ENCODE measurements at regions not wholly inside any gene's neighbourhood (a gene's known extent, or its start where the extent isn't known, plus 50 kb on each side); places are given as distances from the start of the nearest gene placed in this dataset.

DNA sequence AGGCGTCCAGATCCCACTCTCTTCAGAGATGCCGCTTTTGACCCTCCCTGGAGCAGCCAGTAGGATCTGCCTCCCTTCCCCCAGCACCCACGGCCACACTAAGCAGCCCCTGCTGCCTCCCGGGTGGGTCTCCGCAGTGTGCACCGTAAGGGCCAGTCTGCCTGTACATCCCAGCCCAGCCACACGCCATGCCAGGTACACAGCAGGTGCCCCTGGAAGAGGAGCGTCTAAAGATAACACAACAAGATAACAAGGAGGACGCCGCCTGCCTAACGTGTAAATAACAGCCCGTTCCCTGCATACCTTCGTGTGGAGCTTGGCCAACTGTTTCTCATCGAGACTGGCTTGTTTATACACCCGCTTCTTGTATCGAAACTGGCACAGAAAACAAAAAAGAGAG, 139.4 kb downstream of the SHANK2 start (continued):
- TF ChIP-seq, protein P1, sequence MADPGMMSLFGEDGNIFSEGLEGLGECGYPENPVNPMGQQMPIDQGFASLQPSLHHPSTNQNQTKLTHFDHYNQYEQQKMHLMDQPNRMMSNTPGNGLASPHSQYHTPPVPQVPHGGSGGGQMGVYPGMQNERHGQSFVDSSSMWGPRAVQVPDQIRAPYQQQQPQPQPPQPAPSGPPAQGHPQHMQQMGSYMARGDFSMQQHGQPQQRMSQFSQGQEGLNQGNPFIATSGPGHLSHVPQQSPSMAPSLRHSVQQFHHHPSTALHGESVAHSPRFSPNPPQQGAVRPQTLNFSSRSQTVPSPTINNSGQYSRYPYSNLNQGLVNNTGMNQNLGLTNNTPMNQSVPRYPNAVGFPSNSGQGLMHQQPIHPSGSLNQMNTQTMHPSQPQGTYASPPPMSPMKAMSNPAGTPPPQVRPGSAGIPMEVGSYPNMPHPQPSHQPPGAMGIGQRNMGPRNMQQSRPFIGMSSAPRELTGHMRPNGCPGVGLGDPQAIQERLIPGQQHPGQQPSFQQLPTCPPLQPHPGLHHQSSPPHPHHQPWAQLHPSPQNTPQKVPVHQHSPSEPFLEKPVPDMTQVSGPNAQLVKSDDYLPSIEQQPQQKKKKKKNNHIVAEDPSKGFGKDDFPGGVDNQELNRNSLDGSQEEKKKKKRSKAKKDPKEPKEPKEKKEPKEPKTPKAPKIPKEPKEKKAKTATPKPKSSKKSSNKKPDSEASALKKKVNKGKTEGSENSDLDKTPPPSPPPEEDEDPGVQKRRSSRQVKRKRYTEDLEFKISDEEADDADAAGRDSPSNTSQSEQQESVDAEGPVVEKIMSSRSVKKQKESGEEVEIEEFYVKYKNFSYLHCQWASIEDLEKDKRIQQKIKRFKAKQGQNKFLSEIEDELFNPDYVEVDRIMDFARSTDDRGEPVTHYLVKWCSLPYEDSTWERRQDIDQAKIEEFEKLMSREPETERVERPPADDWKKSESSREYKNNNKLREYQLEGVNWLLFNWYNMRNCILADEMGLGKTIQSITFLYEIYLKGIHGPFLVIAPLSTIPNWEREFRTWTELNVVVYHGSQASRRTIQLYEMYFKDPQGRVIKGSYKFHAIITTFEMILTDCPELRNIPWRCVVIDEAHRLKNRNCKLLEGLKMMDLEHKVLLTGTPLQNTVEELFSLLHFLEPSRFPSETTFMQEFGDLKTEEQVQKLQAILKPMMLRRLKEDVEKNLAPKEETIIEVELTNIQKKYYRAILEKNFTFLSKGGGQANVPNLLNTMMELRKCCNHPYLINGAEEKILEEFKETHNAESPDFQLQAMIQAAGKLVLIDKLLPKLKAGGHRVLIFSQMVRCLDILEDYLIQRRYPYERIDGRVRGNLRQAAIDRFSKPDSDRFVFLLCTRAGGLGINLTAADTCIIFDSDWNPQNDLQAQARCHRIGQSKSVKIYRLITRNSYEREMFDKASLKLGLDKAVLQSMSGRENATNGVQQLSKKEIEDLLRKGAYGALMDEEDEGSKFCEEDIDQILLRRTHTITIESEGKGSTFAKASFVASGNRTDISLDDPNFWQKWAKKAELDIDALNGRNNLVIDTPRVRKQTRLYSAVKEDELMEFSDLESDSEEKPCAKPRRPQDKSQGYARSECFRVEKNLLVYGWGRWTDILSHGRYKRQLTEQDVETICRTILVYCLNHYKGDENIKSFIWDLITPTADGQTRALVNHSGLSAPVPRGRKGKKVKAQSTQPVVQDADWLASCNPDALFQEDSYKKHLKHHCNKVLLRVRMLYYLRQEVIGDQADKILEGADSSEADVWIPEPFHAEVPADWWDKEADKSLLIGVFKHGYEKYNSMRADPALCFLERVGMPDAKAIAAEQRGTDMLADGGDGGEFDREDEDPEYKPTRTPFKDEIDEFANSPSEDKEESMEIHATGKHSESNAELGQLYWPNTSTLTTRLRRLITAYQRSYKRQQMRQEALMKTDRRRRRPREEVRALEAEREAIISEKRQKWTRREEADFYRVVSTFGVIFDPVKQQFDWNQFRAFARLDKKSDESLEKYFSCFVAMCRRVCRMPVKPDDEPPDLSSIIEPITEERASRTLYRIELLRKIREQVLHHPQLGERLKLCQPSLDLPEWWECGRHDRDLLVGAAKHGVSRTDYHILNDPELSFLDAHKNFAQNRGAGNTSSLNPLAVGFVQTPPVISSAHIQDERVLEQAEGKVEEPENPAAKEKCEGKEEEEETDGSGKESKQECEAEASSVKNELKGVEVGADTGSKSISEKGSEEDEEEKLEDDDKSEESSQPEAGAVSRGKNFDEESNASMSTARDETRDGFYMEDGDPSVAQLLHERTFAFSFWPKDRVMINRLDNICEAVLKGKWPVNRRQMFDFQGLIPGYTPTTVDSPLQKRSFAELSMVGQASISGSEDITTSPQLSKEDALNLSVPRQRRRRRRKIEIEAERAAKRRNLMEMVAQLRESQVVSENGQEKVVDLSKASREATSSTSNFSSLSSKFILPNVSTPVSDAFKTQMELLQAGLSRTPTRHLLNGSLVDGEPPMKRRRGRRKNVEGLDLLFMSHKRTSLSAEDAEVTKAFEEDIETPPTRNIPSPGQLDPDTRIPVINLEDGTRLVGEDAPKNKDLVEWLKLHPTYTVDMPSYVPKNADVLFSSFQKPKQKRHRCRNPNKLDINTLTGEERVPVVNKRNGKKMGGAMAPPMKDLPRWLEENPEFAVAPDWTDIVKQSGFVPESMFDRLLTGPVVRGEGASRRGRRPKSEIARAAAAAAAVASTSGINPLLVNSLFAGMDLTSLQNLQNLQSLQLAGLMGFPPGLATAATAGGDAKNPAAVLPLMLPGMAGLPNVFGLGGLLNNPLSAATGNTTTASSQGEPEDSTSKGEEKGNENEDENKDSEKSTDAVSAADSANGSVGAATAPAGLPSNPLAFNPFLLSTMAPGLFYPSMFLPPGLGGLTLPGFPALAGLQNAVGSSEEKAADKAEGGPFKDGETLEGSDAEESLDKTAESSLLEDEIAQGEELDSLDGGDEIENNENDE (IDR thresholded peaks at IDR 0.05; ENCODE audit: insufficient replicate concordance, low read length) = no peak
- TF ChIP-seq POLR2A (IDR thresholded peaks at IDR 0.05; ENCODE audit: control extremely low read depth in 1 of 2, low read depth in 2 of 2, low read length in 2 of 2) (no peak), SP4 (IDR thresholded peaks at IDR 0.05; ENCODE audit: low read length) (no peak), KDM1A (IDR thresholded peaks at IDR 0.05; ENCODE audit: borderline replicate concordance, low read length) (no peak), CBX5 (IDR thresholded peaks at IDR 0.05; ENCODE audit: low read depth, low read length) (no peak), SAP30 (IDR thresholded peaks at IDR 0.05; ENCODE audit: insufficient read depth, insufficient replicate concordance, low read length) (no peak)

All from H1 (cell line).